Endometrial microvascular endothelial cells (primary cell): ENCODE measurements at regions not wholly inside any gene's neighbourhood (a gene's known extent, or its start where the extent isn't known, plus 50 kb on each side); places are given as distances from the start of the nearest gene placed in this dataset.

ENCODE experiments used
- in situ Hi-C: cut with HindIII; loops from 2 replicates; pipeline ENCODE4 v1.10.0; 2017; ENCODE audit warnings: low sequenced_read_pairs, low pct_unique_long_range_greater_than_20kb; ENCODE audit errors: inconsistent ontology term

DNA sequence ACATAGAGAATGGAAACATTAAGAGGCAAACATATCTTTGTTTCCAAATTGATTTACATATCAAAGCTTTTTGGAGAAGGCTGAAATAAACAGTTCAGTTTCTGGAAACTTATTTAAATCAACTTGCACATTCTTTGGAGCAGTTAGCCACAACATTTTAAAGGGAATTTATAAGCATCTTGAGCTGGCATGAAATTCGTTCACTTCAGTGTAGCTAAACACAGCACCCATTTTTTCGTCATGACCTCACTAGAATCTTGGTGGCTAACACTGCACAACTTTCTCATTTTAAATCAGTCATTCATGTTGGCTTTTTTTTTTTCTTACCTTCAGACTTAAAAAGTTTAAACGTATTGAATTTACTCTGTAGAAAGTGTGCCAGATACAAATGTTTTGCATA lies 1139.9 kb upstream of the FLRT2 start:
- in situ Hi-C loops: no loop called here

- in situ Hi-C loops: no loop called here
Measured at GRCh38 chr14:84397631-84398030, 1132.3 kb upstream of the FLRT2 start.

GRCh38 chr14:84399296-84399910 lies 1130.5 kb upstream of the FLRT2 start:
- in situ Hi-C loops: no loop called here

DNA sequence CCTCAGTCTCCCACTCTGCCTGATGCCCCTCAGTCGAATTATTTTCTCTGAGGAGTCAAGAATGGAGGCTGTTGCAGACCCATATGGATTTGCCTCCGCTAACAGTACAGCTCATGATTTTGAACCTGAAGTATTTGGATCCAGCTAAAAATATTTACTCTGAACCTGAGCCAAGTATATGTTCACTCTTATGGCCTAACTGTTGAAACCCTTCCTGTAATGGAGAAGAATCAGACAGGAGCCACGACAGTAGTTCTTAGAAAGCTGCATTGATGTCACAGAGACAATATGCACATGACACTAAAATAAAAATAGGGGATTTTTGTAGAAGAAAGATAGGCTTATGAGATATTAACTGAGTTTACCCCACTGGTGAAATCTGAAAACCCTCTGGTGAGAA lies 1128.3 kb upstream of the FLRT2 start:
- in situ Hi-C loops: no loop called here

GRCh38 chr14:84403585-84403984 lies 1126.4 kb upstream of the FLRT2 start:
- in situ Hi-C loops: no loop called here

DNA sequence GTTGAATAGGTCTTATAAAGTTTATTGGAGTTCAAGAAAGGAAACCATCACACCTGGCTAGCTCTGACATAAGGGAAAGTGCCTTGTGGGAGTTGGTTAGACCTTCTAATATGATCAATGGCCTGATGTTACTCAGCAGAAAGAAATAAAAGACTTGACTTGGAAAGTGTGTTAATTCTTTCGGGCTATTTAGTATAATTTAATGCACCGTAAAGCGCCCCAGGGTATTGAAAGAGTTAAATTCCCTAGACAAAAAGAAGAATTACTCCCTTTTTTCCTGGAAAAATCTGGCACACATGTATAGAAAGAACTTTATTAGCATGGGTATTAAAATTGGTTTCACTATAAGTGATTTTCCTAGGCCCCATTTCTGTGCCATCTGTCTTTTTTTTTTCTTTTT lies 1125.7 kb upstream of the FLRT2 start:
- in situ Hi-C loops: no loop called here

DNA sequence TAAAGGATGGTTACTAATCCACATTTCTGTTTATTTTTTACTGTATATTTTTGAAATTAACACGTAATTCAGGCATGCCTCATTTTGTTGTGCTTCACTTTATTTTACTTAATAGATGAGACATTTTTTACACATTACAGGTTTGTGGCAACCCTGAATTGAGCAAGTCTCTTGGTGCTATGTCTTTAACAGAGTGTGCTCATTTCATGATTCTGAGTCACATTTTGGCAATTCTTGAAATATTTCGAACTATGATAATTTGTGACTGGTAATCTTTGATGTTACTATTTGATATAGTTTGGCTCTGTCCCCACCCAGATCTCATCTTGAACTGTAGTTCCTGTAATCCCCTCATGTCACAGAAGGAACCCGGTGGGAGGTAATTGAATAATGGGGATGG lies 1120.5 kb upstream of the FLRT2 start:
- in situ Hi-C loops: no loop called here

- in situ Hi-C loops: no loop called here
Measured at GRCh38 chr14:84410344-84410743, 1119.6 kb upstream of the FLRT2 start.

- in situ Hi-C loops: no loop called here
Measured at GRCh38 chr14:84420221-84420620, 1109.7 kb upstream of the FLRT2 start.

DNA sequence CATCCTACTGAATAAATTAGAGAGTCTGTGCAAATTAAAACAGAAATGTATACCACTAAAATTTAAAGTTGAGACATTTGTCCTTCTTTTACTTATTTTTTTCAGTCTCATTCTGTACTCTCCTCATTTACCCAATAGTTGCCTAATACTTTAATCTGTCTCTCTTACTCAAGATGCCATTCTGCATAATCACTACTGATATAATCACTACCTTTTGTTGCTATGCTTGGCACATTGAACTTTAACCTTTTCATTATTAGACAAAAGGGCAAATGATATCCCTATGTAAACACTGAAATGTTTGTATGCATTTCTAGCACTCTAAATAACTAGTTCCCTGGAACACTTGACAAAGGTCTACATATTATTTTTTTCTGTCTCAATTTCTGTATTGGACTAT lies 1108.3 kb upstream of the FLRT2 start:
- in situ Hi-C loops: no loop called here

DNA sequence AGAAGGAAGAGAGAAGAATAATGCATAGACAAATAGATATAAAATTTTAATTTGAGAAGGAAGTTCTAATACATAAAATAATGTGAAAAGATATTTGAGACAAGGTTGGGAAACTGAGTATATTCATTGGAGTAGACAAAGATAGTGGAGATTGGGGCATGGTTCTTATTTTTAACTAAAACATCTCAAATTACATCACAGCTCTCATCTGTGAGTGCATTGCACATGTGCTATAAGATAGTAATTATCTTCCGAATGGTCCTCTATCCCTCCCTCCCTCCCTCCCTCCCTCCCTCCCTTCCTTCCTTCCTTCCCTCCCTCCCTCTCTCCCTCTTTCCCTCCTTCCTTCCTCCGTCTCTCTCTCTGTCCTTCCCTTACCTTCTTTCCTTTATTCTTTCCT lies 1104.0 kb upstream of the FLRT2 start:
- in situ Hi-C loops: no loop called here

- in situ Hi-C loops: no loop called here
Measured at GRCh38 chr14:84432676-84433075, 1097.3 kb upstream of the FLRT2 start.

- in situ Hi-C loops: no loop called here
Measured at GRCh38 chr14:84433961-84434360, 1096.0 kb upstream of the FLRT2 start.

GRCh38 chr14:84435820-84436324 lies 1094.1 kb upstream of the FLRT2 start:
- in situ Hi-C loops: no loop called here

DNA sequence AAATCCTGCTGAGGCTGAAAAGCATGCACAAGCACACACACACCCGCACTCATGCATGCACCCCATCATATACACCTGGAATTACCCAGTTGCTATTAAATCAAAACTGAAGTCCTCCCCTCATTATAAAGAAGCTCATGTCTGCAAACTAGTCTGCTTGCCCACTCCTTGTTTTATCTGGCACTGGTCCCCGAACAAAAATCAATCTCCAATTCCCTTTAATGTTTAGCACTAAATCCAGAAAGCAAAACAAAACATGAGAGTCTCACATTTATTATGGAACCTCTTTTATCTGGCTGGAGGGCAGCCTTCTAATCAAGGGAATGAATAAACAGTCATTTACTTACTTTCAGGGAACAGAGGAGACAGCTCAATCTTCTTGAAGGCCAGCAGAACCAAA lies 1093.4 kb upstream of the FLRT2 start:
- in situ Hi-C loops: no loop called here

DNA sequence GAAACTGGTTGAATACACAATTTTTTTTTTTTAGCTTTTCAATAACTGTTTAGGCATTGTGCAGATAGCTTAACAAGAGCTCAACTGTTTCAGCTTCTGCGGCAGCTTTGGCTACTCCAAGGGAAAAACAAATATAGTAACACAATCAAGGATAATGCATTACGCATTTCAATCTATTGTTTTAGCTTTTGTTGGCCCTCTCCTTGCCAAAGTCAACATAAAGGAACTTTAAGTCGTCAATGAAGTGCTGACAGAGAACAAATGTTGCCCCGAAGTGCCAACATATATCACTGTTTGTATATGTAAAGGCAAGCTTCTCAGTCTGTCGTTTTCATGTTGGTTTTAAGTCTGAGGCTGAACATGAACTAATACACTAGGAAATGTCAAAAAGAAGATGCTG lies 1087.4 kb upstream of the FLRT2 start:
- in situ Hi-C loops: no loop called here

DNA sequence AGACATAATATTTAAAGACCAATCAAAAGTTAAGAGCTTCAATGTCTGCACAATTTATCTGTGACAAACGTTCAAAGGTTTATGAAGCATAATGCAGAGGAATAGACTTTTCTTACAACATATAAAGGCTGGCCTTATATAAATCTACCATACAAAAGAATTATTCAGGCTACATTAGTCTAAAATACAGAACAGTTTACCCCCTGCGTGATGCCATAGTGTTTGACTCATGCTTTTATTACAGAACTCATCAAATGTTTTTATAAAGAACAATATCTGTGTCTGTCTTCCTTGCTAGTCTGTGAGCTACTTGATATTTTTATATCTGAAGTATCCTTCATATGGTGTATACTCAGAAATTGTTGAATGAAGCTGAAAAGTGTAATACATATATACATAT lies 1084.5 kb upstream of the FLRT2 start:
- in situ Hi-C loops: no loop called here

GRCh38 chr14:84446250-84446649 lies 1083.7 kb upstream of the FLRT2 start:
- in situ Hi-C loops: no loop called here

DNA sequence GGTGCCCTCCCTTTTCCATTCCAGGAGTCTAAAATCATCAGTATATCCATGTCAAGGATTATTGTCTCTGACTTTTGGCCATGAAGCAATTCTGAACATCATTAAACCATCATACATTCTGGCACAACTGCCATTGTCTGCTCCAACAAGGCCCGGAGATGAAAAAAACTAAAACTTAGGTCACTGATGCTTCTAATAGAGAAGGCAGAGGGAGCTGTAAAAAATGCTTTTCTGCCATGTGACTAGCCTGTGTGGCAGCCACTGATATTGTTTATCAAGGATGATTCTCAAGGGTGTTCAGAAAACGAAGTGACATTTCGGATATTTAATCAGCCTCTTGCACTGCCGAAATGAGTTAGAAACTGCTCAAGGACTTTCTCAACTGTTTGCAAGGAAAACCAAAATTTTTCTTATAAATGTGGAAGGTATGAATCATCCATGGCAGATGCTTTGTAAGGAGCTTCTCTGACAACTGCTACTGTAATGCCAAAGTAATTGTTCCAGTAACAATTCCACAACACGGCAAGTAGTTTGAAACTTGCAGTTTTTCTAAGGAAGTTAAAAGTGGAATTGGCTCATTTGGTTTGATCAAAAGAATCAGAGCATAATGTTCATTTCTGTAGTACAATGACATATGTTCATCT lies 1076.5 kb upstream of the FLRT2 start:
- in situ Hi-C loops: no loop called here

- in situ Hi-C loops: no loop called here
Measured at GRCh38 chr14:84454114-84454513, 1075.8 kb upstream of the FLRT2 start.

- in situ Hi-C loops: no loop called here
Measured at GRCh38 chr14:84456946-84457345, 1073.0 kb upstream of the FLRT2 start.
